ENCODE measurements at regions not wholly inside any gene's neighbourhood (a gene's known extent, or its start where the extent isn't known, plus 50 kb on each side); places are given as distances from the start of the nearest gene placed in this dataset.

GRCh38 chr2:189960346-189960745 is 102.2 kb downstream of the MSTN start:
- no peak overlapping the region for H2BK120ac ChIP-seq (replicated peaks; ENCODE audit: low read depth, low read length)
- ChIA-PET POLR2A (ENCODE audit: partially characterized antibody) (no interaction called here), CTCF (ENCODE audit: partially characterized antibody) (interaction anchor here (0.6 to 2.3 kb wide), 5 partner anchors 9 to 360 kb away, joined by 3 to 8 read pairs (median 3); no protein-coding TSS in a partner anchor)
- no peak overlapping the region for H3K18ac ChIP-seq (ENCODE audit: extremely low read depth, low read length)
- no peak overlapping the region for H4K8ac ChIP-seq (ENCODE audit: extremely low read depth, insufficient read depth, low read length)
- H2BK12ac ChIP-seq (ENCODE audit: low read depth, low read length): no peak overlapping the region
- H3K36me3 ChIP-seq (ENCODE audit: control insufficient read depth in 2 of 4, insufficient read depth in 4 of 4, low read length in 3 of 4): no peaks in the 10 kb centered on the region
- H4K20me1 ChIP-seq (replicated peaks in 1 of 2; ENCODE audit: control insufficient read depth in 1 of 2, insufficient read depth in 2 of 2, low read length in 2 of 2): no peaks in the 10 kb centered on the region
- no peak overlapping the region for H2BK5ac ChIP-seq (ENCODE audit: low read depth, low read length)
- 95% methylated on average over 1 of the region's 1 CpG; no CpG with 5 or more reads in 1 of the 2 experiments for WGBS, 2 experiments (ENCODE audit: extremely low coverage in 1 of 2, insufficient coverage in 1 of 2, insufficient read length in 1 of 2, insufficient replicate concordance in 2 of 2, low coverage in 1 of 2, low lambda C conversion rate in 2 of 2, missing lambda C conversion rate in 1 of 2)
- no peak overlapping the region for H2AK5ac ChIP-seq (ENCODE audit: low read depth, low read length)
- FAIRE-seq (no peak), DNase-seq (ENCODE audit: low read depth in 1 of 2, low spot score in 2 of 2) (no peak)
- no peak overlapping the region for H4K5ac ChIP-seq (ENCODE audit: insufficient read length, low read depth, low read length)
- H2BK15ac ChIP-seq (ENCODE audit: low read length): no peak overlapping the region
- no peak overlapping the region for H3K4me3 ChIP-seq (ENCODE audit: extremely low read depth in 1 of 4, insufficient read depth in 2 of 4, low read depth in 3 of 4, low read length in 4 of 4)
- H3K23me2 ChIP-seq (ENCODE audit: low read depth, low read length): no peaks in the 10 kb centered on the region
- no peak overlapping the region for H3K4ac ChIP-seq (replicated peaks; ENCODE audit: insufficient read length, low read depth, low read length)
- no peak overlapping the region for H3K9ac ChIP-seq (replicated peaks in 1 of 4; ENCODE audit: extremely low read depth in 1 of 4, low read depth in 3 of 4, low read length in 3 of 4)
- no peak overlapping the region for H4K91ac ChIP-seq (replicated peaks; ENCODE audit: insufficient read length, low read length)
- H2AFZ ChIP-seq (ENCODE audit: low read length): peak overlapping the region; percentile 36; the same call in 1 of the 2 replicates
- no peaks in the 10 kb centered on the region for H3K79me1 ChIP-seq (ENCODE audit: low read depth, low read length)
- no peak overlapping the region for H3K27ac ChIP-seq (ENCODE audit: low read depth, low read length)
- no peaks in the 10 kb centered on the region for H3K27me3 ChIP-seq (replicated peaks in 1 of 4; ENCODE audit: control insufficient read depth in 3 of 4, extremely low read depth in 1 of 4, insufficient read depth in 3 of 4, low read length in 3 of 4)
- no peak overlapping the region for H2BK20ac ChIP-seq (ENCODE audit: low read length)
- no peak overlapping the region for H3K4me2 ChIP-seq (ENCODE audit: insufficient read depth in 1 of 2, low read depth in 2 of 2, low read length in 2 of 2)
- H3K4me1 ChIP-seq (replicated peaks in 1 of 4; ENCODE audit: control insufficient read depth in 3 of 4, insufficient read depth in 4 of 4, low read length in 3 of 4): no peaks in the 10 kb centered on the region
- H3K14ac ChIP-seq (ENCODE audit: insufficient read length): no peak overlapping the region
- no peaks in the 10 kb centered on the region; a peak in 1 of 4 replicates for H3K9me3 ChIP-seq (ENCODE audit: insufficient read depth in 2 of 2, low read depth in 1 of 2, low read length in 1 of 2)
- H3K23ac ChIP-seq (ENCODE audit: insufficient read length): no peak overlapping the region
- no peak overlapping the region for H3K56ac ChIP-seq (replicated peaks; ENCODE audit: insufficient read length, low read depth, low read length)
- H3K79me2 ChIP-seq (ENCODE audit: control insufficient read depth in 1 of 2, insufficient read depth in 2 of 2, low read length in 2 of 2): no peaks in the 10 kb centered on the region
- TF ChIP-seq GTF2F1 (IDR thresholded peaks at IDR 0.05; ENCODE audit: borderline replicate concordance, low read depth, low read length): no peak
